ENCODE measurements at regions not wholly inside any gene's neighbourhood (a gene's known extent, or its start where the extent isn't known, plus 50 kb on each side); places are given as distances from the start of the nearest gene placed in this dataset.

- ChIA-PET CTCF (no interaction called here), POLR2A (no interaction called here)
- H3K4me1 Mint-ChIP-seq (ENCODE audit: low read depth, unreplicated experiment): no peaks in the 10 kb centered on the region
- Histone ChIP-seq H3K36me3 (ENCODE audit: control insufficient read depth, insufficient read depth, low read length) (no peaks in the 10 kb centered on the region), H3K9me3 (0 out of 2 replicates have a peak, but pooled peaks cover 2% of the 10 kb centered on the region), H3K4me3 (ENCODE audit: low read depth, low read length) (no peak overlapping the region), H3K4me1 (no peaks in the 10 kb centered on the region), H3K27me3 (replicated peaks; ENCODE audit: control insufficient read depth, insufficient read depth, low read length) (no peaks in the 10 kb centered on the region)
- H3K36me3 Mint-ChIP-seq (ENCODE audit: insufficient read depth, unreplicated experiment): no peaks in the 10 kb centered on the region
- H3K9me3 Mint-ChIP-seq (ENCODE audit: unreplicated experiment): no peaks in the 10 kb centered on the region
- intact Hi-C loops (cut with micrococcal nuclease; ENCODE audit: unreplicated experiment): no loop called here
- peak in 1 of 2 experiments; percentile 6 for DNase-seq
- no peak overlapping the region for H3K4me3 Mint-ChIP-seq (ENCODE audit: unreplicated experiment)
- H3K27ac Mint-ChIP-seq (ENCODE audit: unreplicated experiment): no peak overlapping the region
- TF ChIP-seq CTCF (IDR thresholded peaks at IDR 0.05; ENCODE audit: insufficient read depth in 1 of 2, low read depth in 1 of 2, low read length in 1 of 2, severe bottlenecking in 1 of 2, unreplicated experiment in 1 of 2): no peak
- no peaks in the 10 kb centered on the region for H3K27me3 Mint-ChIP-seq (ENCODE audit: insufficient read depth, unreplicated experiment)
- no TSS peak for BruUV-seq (replicated peaks)
Measured at GRCh38 chr14:104243200-104243599, 104.8 kb downstream of the KIF26A start.

- Histone ChIP-seq H3K4me1 (no peaks in the 10 kb centered on the region), H3K27me3 (replicated peaks; ENCODE audit: control insufficient read depth, insufficient read depth, low read length) (no peaks in the 10 kb centered on the region), H3K9me3 (0 out of 2 replicates have a peak, but pooled peaks cover 2% of the 10 kb centered on the region), H3K36me3 (ENCODE audit: control insufficient read depth, insufficient read depth, low read length) (no peaks in the 10 kb centered on the region), H3K4me3 (ENCODE audit: low read depth, low read length) (no peak overlapping the region)
- DNase-seq: peak in 1 of 2 experiments; percentile 43
- intact Hi-C loops (cut with micrococcal nuclease; ENCODE audit: unreplicated experiment): no loop called here
- H3K9me3 Mint-ChIP-seq (ENCODE audit: unreplicated experiment): no peaks in the 10 kb centered on the region
- no peak for TF ChIP-seq CTCF (IDR thresholded peaks at IDR 0.05; ENCODE audit: insufficient read depth in 1 of 2, low read depth in 1 of 2, low read length in 1 of 2, severe bottlenecking in 1 of 2, unreplicated experiment in 1 of 2)
- H3K27me3 Mint-ChIP-seq (ENCODE audit: insufficient read depth, unreplicated experiment): no peaks in the 10 kb centered on the region
- ChIA-PET POLR2A (no interaction called here), CTCF (no interaction called here)
- H3K27ac Mint-ChIP-seq (ENCODE audit: unreplicated experiment): no peak overlapping the region
- no TSS peak for BruUV-seq (replicated peaks)
- no peak overlapping the region for H3K4me3 Mint-ChIP-seq (ENCODE audit: unreplicated experiment)
- no peaks in the 10 kb centered on the region for H3K4me1 Mint-ChIP-seq (ENCODE audit: low read depth, unreplicated experiment)
- H3K36me3 Mint-ChIP-seq (ENCODE audit: insufficient read depth, unreplicated experiment): no peaks in the 10 kb centered on the region
Measured at GRCh38 chr14:104244221-104245011, 106.0 kb downstream of the KIF26A start.

GRCh38 chr14:104245075-104245474 lies 106.7 kb downstream of the KIF26A start:
- intact Hi-C loops (cut with micrococcal nuclease; ENCODE audit: unreplicated experiment): no loop called here
- ChIA-PET CTCF (no interaction called here), POLR2A (no interaction called here)
- H3K4me3 ChIP-seq (ENCODE audit: low read depth, low read length): no peak overlapping the region
- BruUV-seq (replicated peaks): no TSS peak
- H3K36me3 ChIP-seq (ENCODE audit: control insufficient read depth, insufficient read depth, low read length): no peaks in the 10 kb centered on the region
- Mint-ChIP-seq H3K27ac (ENCODE audit: unreplicated experiment) (no peak overlapping the region), H3K36me3 (ENCODE audit: insufficient read depth, unreplicated experiment) (no peaks in the 10 kb centered on the region), H3K27me3 (ENCODE audit: insufficient read depth, unreplicated experiment) (no peaks in the 10 kb centered on the region), H3K9me3 (ENCODE audit: unreplicated experiment) (no peaks in the 10 kb centered on the region), H3K4me1 (ENCODE audit: low read depth, unreplicated experiment) (no peaks in the 10 kb centered on the region), H3K4me3 (ENCODE audit: unreplicated experiment) (no peak overlapping the region)
- TF ChIP-seq CTCF (IDR thresholded peaks at IDR 0.05; ENCODE audit: insufficient read depth in 1 of 2, low read depth in 1 of 2, low read length in 1 of 2, severe bottlenecking in 1 of 2, unreplicated experiment in 1 of 2): no peak
- H3K4me1 ChIP-seq: no peaks in the 10 kb centered on the region
- H3K27me3 ChIP-seq (replicated peaks; ENCODE audit: control insufficient read depth, insufficient read depth, low read length): no peaks in the 10 kb centered on the region
- DNase-seq: no peak
- 0 out of 2 replicates have a peak, but pooled peaks cover 2% of the 10 kb centered on the region for H3K9me3 ChIP-seq
